Keratinocyte (primary cell): ENCODE measurements at regions not wholly inside any gene's neighbourhood (a gene's known extent, or its start where the extent isn't known, plus 50 kb on each side); places are given as distances from the start of the nearest gene placed in this dataset.

Experiments
- DNase-seq: peaks from one replicate; pipeline ENCODE4 v3.0.0-alpha.2; 2011; ENCODE audit warnings: low read depth, missing footprints, low spot score
- FAIRE-seq: peaks from 2 replicates; lab custom pipeline; 2011; peaks lifted over from hg19 to GRCh38; lab: Jason Lieb, UNC
- H2AFZ ChIP-seq: 2 replicates; pipeline ENCODE4 v1.6.0; 2012; ENCODE audit warnings: low read length, control low read depth, inconsistent platforms; ENCODE audit not compliant: control insufficient read depth
- H3K27ac ChIP-seq: 2 replicates; pipeline ENCODE4 v1.5.1; 2011; ENCODE audit warnings: low read length; ENCODE audit not compliant: control insufficient read depth, insufficient read depth
- H3K27me3 ChIP-seq: 3 replicates; pipeline ENCODE4 v1.6.0; 2011; ENCODE audit warnings: low read length; ENCODE audit not compliant: control insufficient read depth, insufficient read depth; ENCODE audit errors: extremely low read depth
- H3K36me3 ChIP-seq, 2 experiments: 2 replicates in 1 of 2; 3 replicates in 1 of 2; pipeline ENCODE4 v1.5.1; 2011; ENCODE audit warnings: low read length in 2 of 2, mild to moderate bottlenecking in 1 of 2; ENCODE audit not compliant: control insufficient read depth in 2 of 2, insufficient read depth in 2 of 2; ENCODE audit errors: extremely low read depth in 1 of 2
- H3K4me1 ChIP-seq: 3 replicates; pipeline ENCODE4 v1.5.1; 2011; ENCODE audit warnings: low read length; ENCODE audit not compliant: control insufficient read depth, insufficient read depth; ENCODE audit errors: extremely low read depth
- H3K4me2 ChIP-seq: 3 replicates; pipeline ENCODE4 v1.6.0; 2011; ENCODE audit warnings: low read depth, low read length; ENCODE audit not compliant: control insufficient read depth, insufficient read depth; ENCODE audit errors: extremely low read depth
- H3K4me3 ChIP-seq, 3 experiments: fragments of 200-600 bp in 1 of 3; sonication (generic) in 1 of 3; 2 replicates in 2 of 3; 3 replicates in 1 of 3; pipeline ENCODE4 v1.5.1; 2011 to 2016; ENCODE audit warnings: low read length in 3 of 3, mild to moderate bottlenecking in 3 of 3, control low read depth in 2 of 3, inconsistent platforms in 1 of 3, low read depth in 1 of 3, mixed read lengths in 1 of 3, mixed run types in 1 of 3, moderate library complexity in 1 of 3; ENCODE audit not compliant: control insufficient read depth in 2 of 3, insufficient read depth in 2 of 3; ENCODE audit errors: extremely low read depth in 1 of 3
- H3K79me2 ChIP-seq: 2 replicates; pipeline ENCODE4 v1.6.0; 2012; ENCODE audit warnings: low read length; ENCODE audit not compliant: control insufficient read depth, insufficient read depth
- H3K9ac ChIP-seq: 3 replicates; pipeline ENCODE4 v1.6.0; 2011; ENCODE audit warnings: low read length; ENCODE audit not compliant: control insufficient read depth, insufficient read depth; ENCODE audit errors: extremely low read depth
- H3K9me1 ChIP-seq: 3 replicates; pipeline ENCODE4 v1.6.0; 2011; ENCODE audit warnings: low read length; ENCODE audit not compliant: control insufficient read depth, insufficient read depth; ENCODE audit errors: extremely low read depth
- H3K9me3 ChIP-seq: 2 replicates; pipeline ENCODE4 v1.5.1; 2012; ENCODE audit warnings: low read depth, low read length; ENCODE audit not compliant: control insufficient read depth
- H4K20me1 ChIP-seq: 3 replicates; pipeline ENCODE4 v1.6.0; 2011; ENCODE audit warnings: low read length; ENCODE audit not compliant: control insufficient read depth, insufficient read depth; ENCODE audit errors: extremely low read depth
- EZH2 ChIP-seq: IDR thresholded peaks from one replicate; pipeline ENCODE4 v1.6.1; 2012; ENCODE audit warnings: inconsistent platforms, mild to moderate bottlenecking, low read length, moderate library complexity
- dilution Hi-C: fragments of 300-500 bp; cut with MboI; formaldehyde crosslinking; loops from one replicate; pipeline ENCODE4 v1.7.0; 2020; ENCODE audit warnings: low sequenced_read_pairs; ENCODE audit not compliant: extremely low pct_ligation_motif_present
- TF ChIP-seq, protein P1 (sequence below), 3 experiments: IDR thresholded peaks in 1 of 3; conservative IDR thresholded peaks in 1 of 3; optimal IDR thresholded peaks in 1 of 3; 2 replicates in 2 of 3; 3 replicates in 1 of 3; pipeline versions ENCODE3 to v1.5.1; 2011; ENCODE audit warnings: low read length in 3 of 3, mild to moderate bottlenecking in 3 of 3, moderate library complexity in 2 of 3, control low read depth in 1 of 3, inconsistent platforms in 1 of 3; ENCODE audit not compliant: insufficient read depth in 2 of 3; ENCODE audit errors: extremely low read depth in 1 of 3

DNA sequence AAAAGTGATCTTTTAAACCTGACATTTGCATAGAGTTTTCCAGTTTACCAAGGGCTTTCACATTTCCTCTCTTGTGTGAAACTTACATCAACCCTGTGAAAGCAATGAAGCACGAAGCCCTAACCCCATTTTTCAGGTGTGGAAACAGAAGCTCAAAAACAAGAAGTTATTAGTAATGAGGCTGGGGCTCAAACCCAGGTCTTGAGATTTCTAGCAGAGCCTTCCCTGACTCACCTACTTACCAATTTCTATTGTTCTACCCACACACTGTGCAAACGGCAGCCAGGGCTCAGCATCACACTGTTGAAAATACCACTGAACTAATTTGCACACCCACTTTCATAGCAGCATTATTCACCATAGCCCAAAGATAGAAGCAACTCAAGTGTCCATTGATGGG, 117.8 kb upstream of the IGF1R start:
- H3K27ac ChIP-seq = no peak overlapping the region
- no peak overlapping the region for H3K9ac ChIP-seq
- no peak overlapping the region for H2AFZ ChIP-seq
- H3K36me3 ChIP-seq = no peaks in the 10 kb centered on the region
- dilution Hi-C loops = no loop called here
- DNase-seq = no peak
- no peaks in the 10 kb centered on the region for H3K9me3 ChIP-seq
- no peak overlapping the region for H3K4me3 ChIP-seq
- no peaks in the 10 kb centered on the region for H3K9me1 ChIP-seq
- no peaks in the 10 kb centered on the region for H3K4me1 ChIP-seq
- H3K79me2 ChIP-seq = no peaks in the 10 kb centered on the region
- H3K27me3 ChIP-seq = peaks cover 5% of the 10 kb centered on the region
- no peak overlapping the region for H3K4me2 ChIP-seq
- no peak for FAIRE-seq
- TF ChIP-seq, protein P1, sequence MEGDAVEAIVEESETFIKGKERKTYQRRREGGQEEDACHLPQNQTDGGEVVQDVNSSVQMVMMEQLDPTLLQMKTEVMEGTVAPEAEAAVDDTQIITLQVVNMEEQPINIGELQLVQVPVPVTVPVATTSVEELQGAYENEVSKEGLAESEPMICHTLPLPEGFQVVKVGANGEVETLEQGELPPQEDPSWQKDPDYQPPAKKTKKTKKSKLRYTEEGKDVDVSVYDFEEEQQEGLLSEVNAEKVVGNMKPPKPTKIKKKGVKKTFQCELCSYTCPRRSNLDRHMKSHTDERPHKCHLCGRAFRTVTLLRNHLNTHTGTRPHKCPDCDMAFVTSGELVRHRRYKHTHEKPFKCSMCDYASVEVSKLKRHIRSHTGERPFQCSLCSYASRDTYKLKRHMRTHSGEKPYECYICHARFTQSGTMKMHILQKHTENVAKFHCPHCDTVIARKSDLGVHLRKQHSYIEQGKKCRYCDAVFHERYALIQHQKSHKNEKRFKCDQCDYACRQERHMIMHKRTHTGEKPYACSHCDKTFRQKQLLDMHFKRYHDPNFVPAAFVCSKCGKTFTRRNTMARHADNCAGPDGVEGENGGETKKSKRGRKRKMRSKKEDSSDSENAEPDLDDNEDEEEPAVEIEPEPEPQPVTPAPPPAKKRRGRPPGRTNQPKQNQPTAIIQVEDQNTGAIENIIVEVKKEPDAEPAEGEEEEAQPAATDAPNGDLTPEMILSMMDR (optimal IDR thresholded peaks at IDR 0.05 in 1 of 3, IDR thresholded peaks at IDR 0.05 in 1 of 3, conservative IDR thresholded peaks at IDR 0.05 in 1 of 3; ENCODE audit: extremely low read depth in 1 of 3, insufficient read depth in 2 of 3, low read length in 3 of 3) = no peak
- H4K20me1 ChIP-seq = no peaks in the 10 kb centered on the region

DNA sequence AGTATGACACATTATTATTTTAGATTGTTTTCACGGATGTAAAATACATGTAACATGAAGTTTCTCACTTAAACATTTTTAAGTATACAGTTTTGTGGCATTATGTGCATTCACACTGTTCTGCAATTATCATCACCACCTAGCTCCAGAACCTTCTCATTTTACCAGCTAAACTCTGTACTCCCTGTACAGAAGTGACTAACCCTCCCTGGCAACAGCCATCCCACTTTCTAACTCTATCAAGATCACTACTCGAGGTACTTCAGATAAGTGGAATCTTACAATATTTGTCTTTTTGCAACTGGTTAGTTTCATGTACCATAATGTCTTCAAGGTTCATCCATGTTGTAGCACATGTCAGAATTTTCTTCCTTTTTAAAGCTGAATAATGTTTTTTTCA, 116.3 kb upstream of the IGF1R start:
- TF ChIP-seq EZH2 = no peak
- TF ChIP-seq, protein P1 (optimal IDR thresholded peaks at IDR 0.05 in 1 of 3, IDR thresholded peaks at IDR 0.05 in 1 of 3, conservative IDR thresholded peaks at IDR 0.05 in 1 of 3; ENCODE audit: extremely low read depth in 1 of 3, insufficient read depth in 2 of 3, low read length in 3 of 3) = no peak

More for the DNA sequence above, 116.3 kb upstream of the IGF1R start:
- Histone ChIP-seq H3K9me3 (no peaks in the 10 kb centered on the region), H3K9me1 (no peaks in the 10 kb centered on the region), H3K27me3 (peaks cover 9% of the 10 kb centered on the region), H3K4me3 (no peak overlapping the region), H3K4me1 (no peaks in the 10 kb centered on the region), H3K36me3 (no peaks in the 10 kb centered on the region), H3K27ac (no peak overlapping the region), H4K20me1 (no peaks in the 10 kb centered on the region), H3K4me2 (no peak overlapping the region), H3K79me2 (no peaks in the 10 kb centered on the region), H2AFZ (no peak overlapping the region), H3K9ac (no peak overlapping the region)
- DNase-seq (no peak), FAIRE-seq (no peak)
- dilution Hi-C loops = no loop called here
